OCI-LY3 (cell line): ENCODE measurements at regions not wholly inside any gene's neighbourhood (a gene's known extent, or its start where the extent isn't known, plus 50 kb on each side); places are given as distances from the start of the nearest gene placed in this dataset.

Source experiments
- EZH2phosphoT487 ChIP-seq: fragments of 200-600 bp; shearing (Covaris generic); IDR thresholded peaks from 2 replicates; pipeline ENCODE4 v1.6.1; 2018; ENCODE audit warnings: antibody characterized with exemption, mixed run types, low read depth
- TF ChIP-seq, protein P1 (sequence below): fragments of 200-600, 300-600 bp; sonication (generic); IDR thresholded peaks from 2 replicates; pipeline ENCODE4 v1.5.1; 2014; ENCODE audit warnings: antibody characterized with exemption, low read length, low read depth

DNA sequence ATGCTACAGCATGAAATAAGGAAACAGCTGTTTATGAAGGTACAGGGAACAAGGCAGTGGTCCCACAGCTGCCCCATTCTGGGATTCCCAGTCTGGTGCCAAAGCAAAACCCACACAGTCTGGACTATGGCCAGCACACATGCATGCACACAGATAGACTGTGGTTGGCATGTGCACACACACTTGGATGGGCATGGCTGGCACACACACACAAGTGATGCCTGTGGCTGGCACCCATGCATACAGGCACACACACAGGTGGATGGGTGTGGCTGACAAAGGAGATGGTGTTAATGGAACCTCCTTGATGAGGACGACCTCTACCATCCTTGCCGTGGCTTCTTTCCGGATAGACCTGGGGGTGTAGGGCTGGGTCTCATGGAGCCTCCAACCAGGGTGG is 114.0 kb upstream of the LYZL2 start:
- TF ChIP-seq, protein P1, sequence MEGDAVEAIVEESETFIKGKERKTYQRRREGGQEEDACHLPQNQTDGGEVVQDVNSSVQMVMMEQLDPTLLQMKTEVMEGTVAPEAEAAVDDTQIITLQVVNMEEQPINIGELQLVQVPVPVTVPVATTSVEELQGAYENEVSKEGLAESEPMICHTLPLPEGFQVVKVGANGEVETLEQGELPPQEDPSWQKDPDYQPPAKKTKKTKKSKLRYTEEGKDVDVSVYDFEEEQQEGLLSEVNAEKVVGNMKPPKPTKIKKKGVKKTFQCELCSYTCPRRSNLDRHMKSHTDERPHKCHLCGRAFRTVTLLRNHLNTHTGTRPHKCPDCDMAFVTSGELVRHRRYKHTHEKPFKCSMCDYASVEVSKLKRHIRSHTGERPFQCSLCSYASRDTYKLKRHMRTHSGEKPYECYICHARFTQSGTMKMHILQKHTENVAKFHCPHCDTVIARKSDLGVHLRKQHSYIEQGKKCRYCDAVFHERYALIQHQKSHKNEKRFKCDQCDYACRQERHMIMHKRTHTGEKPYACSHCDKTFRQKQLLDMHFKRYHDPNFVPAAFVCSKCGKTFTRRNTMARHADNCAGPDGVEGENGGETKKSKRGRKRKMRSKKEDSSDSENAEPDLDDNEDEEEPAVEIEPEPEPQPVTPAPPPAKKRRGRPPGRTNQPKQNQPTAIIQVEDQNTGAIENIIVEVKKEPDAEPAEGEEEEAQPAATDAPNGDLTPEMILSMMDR: no peak
- TF ChIP-seq EZH2phosphoT487: no peak
